Naive thymus-derived CD4-positive, alpha-beta T cell (primary cell): ENCODE measurements at regions not wholly inside any gene's neighbourhood (a gene's known extent, or its start where the extent isn't known, plus 50 kb on each side); places are given as distances from the start of the nearest gene placed in this dataset.
A peak's percentile ranks its signal among the peaks of the same experiment; 100 is the strongest.

ENCODE experiments used
- ATAC-seq: fragments of 150-1000 bp; cut with Tn5 transposase; 2 replicates; pipeline ENCODE4 v1.10.0; 2021; ENCODE audit warnings: mild to moderate bottlenecking, moderate library complexity
- CTCF ChIA-PET: fragments of 350-600 bp; sonication (Branson Sonifier 250); formaldehyde crosslinking; loops from one replicate; lab custom pipeline; 2021; ENCODE audit warnings: antibody characterized with exemption; lab: Charles Lee
- POLR2A ChIA-PET: fragments of 350-600 bp; sonication (Branson Sonifier 250); formaldehyde crosslinking; loops from one replicate; lab custom pipeline; 2021; ENCODE audit warnings: antibody characterized with exemption, inconsistent platforms; lab: Charles Lee
- DNase-seq, 9 donors: peaks; one replicate each; pipeline versions ENCODE4 v3.0.0 to v3.0.0-alpha.2; 2020 to 2022; ENCODE audit warnings: mixed read lengths in 1 of 9
- H3K27ac ChIP-seq: one replicate; pipeline ENCODE4 v1.7.0; 2013; ENCODE audit warnings: mild to moderate bottlenecking, low read depth, low read length, moderate library complexity
- H3K27me3 ChIP-seq, 2 donors: one replicate each; pipeline ENCODE4 v1.7.0; 2013; ENCODE audit warnings: low read length in 2 of 2, mild to moderate bottlenecking in 2 of 2, moderate library complexity in 2 of 2; ENCODE audit not compliant: control insufficient read depth in 2 of 2, insufficient read depth in 2 of 2
- H3K36me3 ChIP-seq, 3 experiments: 1 replicate in 2 of 3; 2 replicates in 1 of 3; pipeline ENCODE4 v1.7.0; 2013; ENCODE audit warnings: low read length in 3 of 3, mild to moderate bottlenecking in 3 of 3, moderate library complexity in 1 of 3; ENCODE audit not compliant: insufficient read depth in 3 of 3, control insufficient read depth in 2 of 3
- H3K4me1 ChIP-seq, 2 donors: one replicate each; pipeline ENCODE4 v1.7.0; 2013; ENCODE audit warnings: low read length in 2 of 2, mild to moderate bottlenecking in 2 of 2, moderate library complexity in 1 of 2; ENCODE audit not compliant: control insufficient read depth in 2 of 2, insufficient read depth in 2 of 2
- H3K4me3 ChIP-seq: 2 replicates; pipeline ENCODE4 v1.7.0; 2013; ENCODE audit warnings: mild to moderate bottlenecking, low read length
- H3K9me3 ChIP-seq, 3 experiments: 1 replicate in 2 of 3; 2 replicates in 1 of 3; pipeline ENCODE4 v1.7.0; 2013; ENCODE audit warnings: low read length in 3 of 3; ENCODE audit not compliant: control insufficient read depth in 2 of 3
- H3K27ac Mint-ChIP-seq, 9 donors: one replicate each; pipeline ENCODE4 v1.8.0; 2020 to 2022; ENCODE audit warnings: mixed read lengths in 9 of 9, mild to moderate bottlenecking in 8 of 9, moderate library complexity in 5 of 9, inconsistent platforms in 2 of 9
- H3K27me3 Mint-ChIP-seq, 5 donors: one replicate each; pipeline ENCODE4 v1.8.0; 2021 to 2022; ENCODE audit warnings: mixed read lengths in 5 of 5, mild to moderate bottlenecking in 1 of 5
- H3K36me3 Mint-ChIP-seq, 5 donors: one replicate each; pipeline ENCODE4 v1.8.0; 2020 to 2022; ENCODE audit warnings: mixed read lengths in 5 of 5, mild to moderate bottlenecking in 3 of 5, inconsistent platforms in 1 of 5
- H3K4me1 Mint-ChIP-seq, 7 donors: one replicate each; pipeline ENCODE4 v1.8.0; 2020 to 2022; ENCODE audit warnings: mixed read lengths in 7 of 7, mild to moderate bottlenecking in 3 of 7, inconsistent platforms in 1 of 7
- H3K4me3 Mint-ChIP-seq, 10 donors: one replicate each; pipeline ENCODE4 v1.8.0; 2020 to 2022; ENCODE audit warnings: mild to moderate bottlenecking in 10 of 10, mixed read lengths in 10 of 10, moderate library complexity in 6 of 10, inconsistent platforms in 2 of 10
- H3K9me3 Mint-ChIP-seq, 11 donors: one replicate each; pipeline ENCODE4 v1.8.0; 2020 to 2022; ENCODE audit warnings: mixed read lengths in 11 of 11, mild to moderate bottlenecking in 4 of 11, inconsistent platforms in 1 of 11, moderate library complexity in 1 of 11
- intact Hi-C, 2 donors: fragments of 100-400 bp; cut with micrococcal nuclease; formaldehyde crosslinking; loops; one replicate each; pipeline ENCODE4 v1.15.1; 2023

DNA sequence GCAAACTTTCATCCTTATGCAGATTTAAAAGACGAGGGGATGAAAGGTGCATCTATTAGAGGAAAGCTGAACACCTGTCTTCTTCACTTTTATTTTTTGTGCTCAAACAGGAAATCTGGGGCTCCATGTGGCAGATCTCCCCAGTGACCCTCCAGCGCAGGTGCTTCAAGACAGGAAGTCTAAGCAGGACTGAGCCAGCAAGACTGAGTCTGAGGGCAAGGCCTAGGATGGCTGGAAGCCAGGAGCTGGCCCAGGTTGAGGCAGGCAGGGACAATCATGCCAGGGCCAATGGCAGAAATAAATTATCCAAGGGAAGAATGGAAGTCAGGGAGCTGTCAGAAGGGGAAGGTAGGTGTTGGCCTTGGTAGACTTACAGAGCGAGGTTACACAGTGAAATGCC, 101.1 kb upstream of the SPON1 start:
- peak overlapping the region in 7 of 10 donors; percentile 6 to 66 (median 55) for H3K4me3 Mint-ChIP-seq

GRCh38 chr11:13862845-13863392, 99.6 kb upstream of the SPON1 start:
- no peaks in the 10 kb centered on the region for H3K27me3 ChIP-seq
- Mint-ChIP-seq H3K36me3 (peaks cover 0 to 19% (median 3%) of the 10 kb centered on the region in 5 donors), H3K4me1 (peaks cover 21 to 34% (median 27%) of the 10 kb centered on the region in 7 donors), H3K27ac (peak overlapping the region in 3 of 9 donors; percentile 13 to 56 (median 42)), H3K4me3 (no peak overlapping the region), H3K9me3 (peaks cover 0 to 4% (median 0%) of the 10 kb centered on the region in 11 donors), H3K27me3 (no peaks in the 10 kb centered on the region)
- intact Hi-C loops: loop anchor here in 1 of 2 donors (10.0 kb wide), 1 partner anchor 1032 kb away; the partner anchor contains the start of gene CYP2R1
- ChIA-PET CTCF (interaction anchor here (1.9 kb wide), 1 partner anchor 95 kb away, joined by 4 read pairs; no protein-coding TSS in a partner anchor), POLR2A (interaction anchor here (0.6 kb wide), 1 partner anchor 116 kb away, joined by 3 read pairs; no protein-coding TSS in a partner anchor)
- ATAC-seq: no peak
- H3K36me3 ChIP-seq: no peaks in the 10 kb centered on the region
- no peaks in the 10 kb centered on the region for H3K9me3 ChIP-seq
- no peak overlapping the region for H3K4me3 ChIP-seq
- H3K27ac ChIP-seq: no peak overlapping the region
- H3K4me1 ChIP-seq: peaks cover 6 to 19% of the 10 kb centered on the region in 2 donors
- DNase-seq: no peak

More for the DNA sequence above, 101.1 kb upstream of the SPON1 start:
- peaks cover 0 to 4% (median 0%) of the 10 kb centered on the region in 11 donors for H3K9me3 Mint-ChIP-seq
- no peaks in the 10 kb centered on the region for H3K27me3 ChIP-seq
- no peak overlapping the region for H3K27ac ChIP-seq
- H3K27me3 Mint-ChIP-seq: no peaks in the 10 kb centered on the region
- ATAC-seq (no peak), DNase-seq (peak in 4 of 9 donors; percentile 11 to 19 (median 14))
- H3K27ac Mint-ChIP-seq: peak overlapping the region in 8 of 9 donors; percentile 33 to 98 (median 71)
- no peaks in the 10 kb centered on the region for H3K36me3 ChIP-seq
- H3K4me1 ChIP-seq: peaks cover 6 to 19% of the 10 kb centered on the region in 2 donors
- H3K36me3 Mint-ChIP-seq: peaks cover 0 to 19% (median 3%) of the 10 kb centered on the region in 5 donors
- no peaks in the 10 kb centered on the region for H3K9me3 ChIP-seq
- no peak overlapping the region for H3K4me3 ChIP-seq
- CTCF ChIA-PET: interaction anchor here (4.0 kb wide), 1 partner anchor 96 kb away, joined by 29 read pairs; no protein-coding TSS in a partner anchor
- POLR2A ChIA-PET: interaction anchor here (0.9 to 2.1 kb wide), 2 partner anchors 64 to 79 kb away, joined by 6 read pairs; no protein-coding TSS in a partner anchor
- intact Hi-C loops: loop anchor here in 1 of 2 donors (2.0 to 10.0 kb wide), 4 partner anchors 63 to 1033 kb away; partner anchors contain the start of gene CYP2R1
- peaks cover 20 to 33% (median 25%) of the 10 kb centered on the region in 7 donors for H3K4me1 Mint-ChIP-seq

DNA sequence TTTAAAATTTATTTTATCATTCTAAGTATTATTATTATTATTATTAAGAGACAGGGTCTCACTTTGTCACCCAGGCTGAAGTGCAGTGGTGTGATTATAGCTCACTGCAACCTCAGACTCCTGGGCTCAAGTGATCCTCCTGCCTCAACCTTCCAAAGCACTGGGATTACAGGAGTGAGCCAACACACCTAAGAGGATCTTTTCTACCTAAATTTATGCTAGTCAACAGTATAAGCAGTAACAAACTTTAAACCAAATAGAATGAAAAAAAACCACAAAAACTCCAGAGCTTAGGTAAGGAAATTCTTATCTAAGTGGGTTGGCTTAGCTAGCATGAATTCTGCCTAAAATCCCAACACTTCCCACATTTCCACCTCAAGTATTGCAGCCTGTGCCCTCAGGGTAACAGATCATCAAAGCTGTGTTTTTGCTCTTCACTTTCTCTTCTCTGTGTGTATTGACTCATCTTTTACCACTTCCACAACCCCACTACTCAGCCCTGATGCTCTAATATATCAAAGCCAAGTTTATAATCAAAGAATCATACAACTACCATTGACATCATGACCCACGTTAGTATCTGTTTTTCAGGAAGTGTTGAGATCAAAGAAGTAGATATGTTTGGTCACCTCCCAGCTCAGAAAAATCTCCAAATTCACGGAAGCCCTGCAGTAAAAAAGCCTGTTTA, 93.7 kb upstream of the SPON1 start:
- intact Hi-C loops: loop anchor here (1.0 to 10.0 kb wide), 10 partner anchors 9 to 1026 kb away; partner anchors contain the start of gene CYP2R1 (in 1 of the 2)
- Mint-ChIP-seq H3K9me3 (peaks cover 0 to 6% (median 0%) of the 10 kb centered on the region in 11 donors), H3K4me1 (peaks cover 19 to 56% (median 43%) of the 10 kb centered on the region in 7 donors), H3K4me3 (peak overlapping the region in 9 of 10 donors; percentile 2 to 70 (median 40)), H3K27ac (peak overlapping the region; percentile 86 to 97 (median 92)), H3K27me3 (peaks cover 0 to 14% (median 0%) of the 10 kb centered on the region in 5 donors), H3K36me3 (peaks cover 0 to 19% (median 4%) of the 10 kb centered on the region in 5 donors)
- ATAC-seq (peak; percentile 96), DNase-seq (peak in 7 of 9 donors; percentile 73 to 92 (median 88))
- no peak overlapping the region for H3K4me3 ChIP-seq
- no peaks in the 10 kb centered on the region for H3K9me3 ChIP-seq
- no peaks in the 10 kb centered on the region for H3K36me3 ChIP-seq
- CTCF ChIA-PET: interaction anchor here (1.1 to 1.8 kb wide), 6 partner anchors 22 to 280 kb away, joined by 3 to 7 read pairs (median 4); no protein-coding TSS in a partner anchor
- H3K27me3 ChIP-seq: no peaks in the 10 kb centered on the region
- POLR2A ChIA-PET: interaction anchor here (0.6 to 4.5 kb wide), 24 partner anchors 9 to 1674 kb away, joined by 3 to 31 read pairs (median 4); partner anchors contain the start of genes CYP2R1 and SPON1
- peaks cover 9 to 19% of the 10 kb centered on the region in 2 donors for H3K4me1 ChIP-seq
- H3K27ac ChIP-seq: peak overlapping the region; percentile 87

DNA sequence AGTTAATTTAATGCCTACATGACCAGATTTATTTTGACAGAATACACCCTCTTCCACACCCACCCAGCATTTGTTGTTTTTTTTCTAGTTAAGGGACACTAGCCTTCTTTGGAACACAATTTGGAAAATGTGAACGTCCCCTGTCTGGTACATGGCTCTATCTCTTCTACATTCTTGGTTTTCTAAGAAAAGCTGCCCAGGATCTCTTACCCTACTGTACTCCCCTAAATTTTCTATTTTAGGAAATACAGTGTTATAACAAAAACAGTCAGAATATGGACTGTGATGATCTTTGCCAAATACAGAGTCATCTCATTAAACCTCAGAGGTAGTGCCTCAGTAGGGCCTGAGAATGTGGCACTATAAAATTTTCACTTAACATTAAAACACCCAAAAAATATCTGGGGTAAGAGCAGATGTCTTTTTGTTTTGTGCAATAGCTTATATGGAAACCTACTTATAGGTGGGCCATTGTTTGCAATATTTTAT, 93.1 kb upstream of the SPON1 start:
- Mint-ChIP-seq H3K4me3 (peak overlapping the region in 9 of 10 donors; percentile 2 to 70 (median 40)), H3K36me3 (peaks cover 0 to 19% (median 4%) of the 10 kb centered on the region in 5 donors), H3K27ac (peak overlapping the region; percentile 86 to 97 (median 92)), H3K27me3 (peaks cover 0 to 14% (median 0%) of the 10 kb centered on the region in 5 donors), H3K4me1 (peaks cover 19 to 57% (median 39%) of the 10 kb centered on the region in 7 donors), H3K9me3 (peaks cover 0 to 6% (median 0%) of the 10 kb centered on the region in 11 donors)
- Histone ChIP-seq H3K4me3 (no peak overlapping the region), H3K4me1 (peaks cover 9 to 19% of the 10 kb centered on the region in 2 donors), H3K27me3 (no peaks in the 10 kb centered on the region), H3K9me3 (no peaks in the 10 kb centered on the region), H3K27ac (peak overlapping the region; percentile 87), H3K36me3 (no peaks in the 10 kb centered on the region)
- ChIA-PET CTCF (interaction anchor here (1.1 to 1.7 kb wide), 5 partner anchors 22 to 280 kb away, joined by 3 to 7 read pairs (median 4); no protein-coding TSS in a partner anchor), POLR2A (interaction anchor here (0.6 to 4.5 kb wide), 22 partner anchors 11 to 1674 kb away, joined by 3 to 31 read pairs (median 5); partner anchors contain the start of genes CYP2R1 and SPON1)
- DNase-seq: no peak
- ATAC-seq: no peak
- intact Hi-C loops: loop anchor here (1.0 to 10.0 kb wide), 10 partner anchors 9 to 1025 kb away; partner anchors contain the start of gene CYP2R1 (in 1 of the 2)

DNA sequence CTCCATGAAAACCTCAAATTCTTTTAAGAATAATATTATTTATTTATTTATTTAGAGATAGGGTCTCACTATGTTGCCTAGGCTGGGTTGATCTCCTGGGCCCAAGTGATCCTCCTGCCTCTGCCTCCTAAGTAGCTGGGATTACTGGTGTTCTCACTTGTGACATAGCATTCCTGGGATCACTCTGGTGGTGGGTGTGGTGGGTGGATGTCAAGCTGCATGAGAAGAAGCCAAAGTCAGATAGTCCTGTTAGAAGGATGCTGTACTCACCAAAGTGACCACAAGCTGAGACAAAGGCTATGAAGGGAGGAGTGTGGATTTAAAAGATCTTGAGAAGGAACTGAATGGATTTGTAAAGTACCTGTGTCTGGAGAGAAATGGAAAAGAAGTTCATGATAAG, 87.9 kb upstream of the SPON1 start:
- Histone ChIP-seq H3K27ac (no peak overlapping the region), H3K36me3 (no peaks in the 10 kb centered on the region), H3K4me3 (no peak overlapping the region), H3K27me3 (no peaks in the 10 kb centered on the region), H3K9me3 (no peaks in the 10 kb centered on the region), H3K4me1 (peaks cover 5 to 12% of the 10 kb centered on the region in 2 donors)
- Mint-ChIP-seq H3K36me3 (peaks cover 0 to 16% (median 9%) of the 10 kb centered on the region in 5 donors), H3K27me3 (peaks cover 0 to 14% (median 0%) of the 10 kb centered on the region in 5 donors), H3K9me3 (peaks cover 0 to 12% (median 0%) of the 10 kb centered on the region in 11 donors), H3K27ac (peak overlapping the region in 6 of 9 donors; percentile 0 to 56 (median 44)), H3K4me1 (peaks cover 18 to 43% (median 25%) of the 10 kb centered on the region in 7 donors), H3K4me3 (no peak overlapping the region)
- DNase-seq (no peak), ATAC-seq (no peak)
- intact Hi-C loops: no loop called here
- ChIA-PET CTCF (interaction anchor here (0.7 to 0.8 kb wide), 2 partner anchors 11 to 78 kb away, joined by 3 read pairs; no protein-coding TSS in a partner anchor), POLR2A (no interaction called here)
